SK-N-SH (cell line): ENCODE measurements at regions not wholly inside any gene's neighbourhood (a gene's known extent, or its start where the extent isn't known, plus 50 kb on each side); places are given as distances from the start of the nearest gene placed in this dataset.

Experiments used
- CTCF ChIA-PET: fragments of 300-600, 350-600 bp; formaldehyde crosslinking; extraction: SDS; loops from one replicate; lab custom pipeline; 2021; lab: Yijun Ruan, JAX
- POLR2A ChIA-PET: fragments of 350-600 bp; sonication (Branson Sonifier 250); formaldehyde crosslinking; extraction: SDS; loops from one replicate; lab custom pipeline; 2020; ENCODE audit warnings: antibody characterized with exemption, inconsistent platforms; lab: Yijun Ruan, JAX
- DNase-seq: peaks from one replicate; pipeline ENCODE4 v3.0.0; 2012
- H2AFZ ChIP-seq: fragments of 200-600 bp; sonication (generic); 2 replicates; pipeline ENCODE4 v1.8.1; 2016; ENCODE audit warnings: antibody characterized with exemption, mild to moderate bottlenecking, low read depth
- H3F3A ChIP-seq: fragments of 200-600 bp; sonication (generic); replicated peaks from 2 replicates; pipeline ENCODE3; 2016; ENCODE audit warnings: antibody characterized with exemption, mild to moderate bottlenecking; ENCODE audit not compliant: insufficient read depth
- H3K27ac ChIP-seq, 2 experiments: fragments of 200-500 bp in 1 of 2; fragments of 200-600 bp in 1 of 2; sonication (Bioruptor generic) in 1 of 2; sonication (generic), shearing (Covaris generic) in 1 of 2; 2 replicates each; pipeline versions ENCODE4 v1.5.1 to v1.6.1; 2014 to 2016; ENCODE audit warnings: low read depth in 2 of 2, inconsistent platforms in 1 of 2, low read length in 1 of 2, mild to moderate bottlenecking in 1 of 2, mixed read lengths in 1 of 2
- H3K27me3 ChIP-seq: fragments of 200-600 bp; sonication (generic), shearing (Covaris generic); 2 replicates; pipeline ENCODE4 v1.6.1; 2016; ENCODE audit warnings: mixed run types; ENCODE audit not compliant: insufficient read depth
- H3K36me3 ChIP-seq, 2 experiments: fragments of 200-500 bp in 1 of 2; fragments of 200-600 bp in 1 of 2; sonication (Bioruptor generic) in 1 of 2; sonication (generic) in 1 of 2; replicated peaks in 1 of 2; 2 replicates each; pipeline versions ENCODE3 to v1.5.1; 2014 to 2016; ENCODE audit warnings: low read length in 1 of 2, mild to moderate bottlenecking in 1 of 2; ENCODE audit not compliant: insufficient read depth in 2 of 2, control insufficient read depth in 1 of 2
- H3K4me1 ChIP-seq, 2 experiments: fragments of 200-500 bp in 1 of 2; fragments of 200-600 bp in 1 of 2; sonication (Bioruptor generic) in 1 of 2; sonication (generic), shearing (Covaris generic) in 1 of 2; 2 replicates each; pipeline versions ENCODE4 v1.5.1 to v1.6.1; 2014 to 2016; ENCODE audit warnings: low read depth in 1 of 2, low read length in 1 of 2, mixed run types in 1 of 2; ENCODE audit not compliant: insufficient read depth in 2 of 2, control insufficient read depth in 1 of 2
- H3K4me2 ChIP-seq: fragments of 200-600 bp; sonication (generic), shearing (Covaris generic); 2 replicates; pipeline ENCODE4 v1.6.1; 2017; ENCODE audit warnings: mixed run types
- H3K4me3 ChIP-seq, 2 experiments: fragments of 200-500 bp in 1 of 2; fragments of 200-600 bp in 1 of 2; sonication (Bioruptor generic) in 1 of 2; sonication (generic), shearing (Covaris generic) in 1 of 2; 2 replicates each; pipeline versions ENCODE4 v1.5.1 to v1.8.1; 2014 to 2016; ENCODE audit warnings: low read depth in 2 of 2, inconsistent platforms in 1 of 2, low read length in 1 of 2, mild to moderate bottlenecking in 1 of 2, mixed read lengths in 1 of 2, moderate library complexity in 1 of 2
- H3K79me2 ChIP-seq: fragments of 200-600 bp; sonication (generic); 2 replicates; pipeline ENCODE4 v1.8.1; 2017; ENCODE audit warnings: mild to moderate bottlenecking; ENCODE audit not compliant: insufficient read depth
- H3K9ac ChIP-seq: fragments of 200-600 bp; sonication (generic); 2 replicates; pipeline ENCODE4 v1.6.1; 2017; ENCODE audit warnings: mixed run types
- H3K9me2 ChIP-seq: fragments of 200-600 bp; sonication (generic); 2 replicates; pipeline ENCODE4 v1.6.1; 2017; ENCODE audit warnings: mixed run types
- H3K9me3 ChIP-seq: fragments of 200-600 bp; sonication (generic); 2 replicates; pipeline ENCODE4 v1.6.1; 2017; ENCODE audit warnings: mixed run types, mild to moderate bottlenecking, moderate library complexity
- H4K20me1 ChIP-seq: fragments of 200-600 bp; sonication (generic); 2 replicates; pipeline ENCODE4 v1.6.1; 2017; ENCODE audit warnings: mild to moderate bottlenecking, mixed run types; ENCODE audit not compliant: insufficient read depth
- CHD2 ChIP-seq: fragments of 150-350 bp; IDR thresholded peaks from 2 replicates; pipeline ENCODE4 v1.6.1; 2018; ENCODE audit warnings: low read length; ENCODE audit not compliant: partially characterized antibody
- ELF1 ChIP-seq: IDR thresholded peaks from 2 replicates; pipeline ENCODE4 v1.4.0; 2012
- EP300 ChIP-seq, 2 experiments: IDR thresholded peaks; 2 replicates each; pipeline versions ENCODE4 v1.4.0 to v1.6.1; 2012; ENCODE audit warnings: borderline replicate concordance in 1 of 2, low read depth in 1 of 2, low read length in 1 of 2
- EZH2phosphoT487 ChIP-seq: fragments of 200-600 bp; sonication (generic); IDR thresholded peaks from 2 replicates; pipeline ENCODE4 v1.6.1; 2017; ENCODE audit warnings: low read depth, mixed run types, mild to moderate bottlenecking, antibody characterized with exemption, moderate library complexity, borderline replicate concordance
- FOSL2 ChIP-seq: IDR thresholded peaks from 2 replicates; pipeline ENCODE4 v1.4.0; 2012; ENCODE audit warnings: low read depth, mild to moderate bottlenecking, moderate library complexity, borderline replicate concordance
- MXI1 ChIP-seq: IDR thresholded peaks from 2 replicates; pipeline ENCODE4 v1.6.1; 2012; ENCODE audit warnings: mild to moderate bottlenecking, low read depth, low read length, improper control_type of control experiment
- NFIC ChIP-seq: IDR thresholded peaks from 2 replicates; pipeline ENCODE4 v1.4.0; 2012; ENCODE audit warnings: borderline replicate concordance
- POLR2AphosphoS5 ChIP-seq: IDR thresholded peaks from 2 replicates; pipeline ENCODE4 v1.6.1; 2012; ENCODE audit warnings: low read depth, low read length
- RCOR1 ChIP-seq: fragments of 150-350 bp; IDR thresholded peaks from 2 replicates; pipeline ENCODE4 v1.6.1; 2017; ENCODE audit warnings: antibody characterized with exemption, low read length
- RFX5 ChIP-seq: IDR thresholded peaks from 2 replicates; pipeline ENCODE4 v1.6.1; 2012; ENCODE audit warnings: mild to moderate bottlenecking, improper control_type of control experiment, low read length
- RXRA ChIP-seq: IDR thresholded peaks from 2 replicates; pipeline ENCODE4 v1.4.0; 2012; ENCODE audit warnings: low read depth, mild to moderate bottlenecking, borderline replicate concordance
- SIN3A ChIP-seq: IDR thresholded peaks from 2 replicates; pipeline ENCODE4 v1.6.1; 2012; ENCODE audit warnings: low read depth, mild to moderate bottlenecking, low read length, moderate library complexity, borderline replicate concordance
- TCF12 ChIP-seq: IDR thresholded peaks from 2 replicates; pipeline ENCODE4 v1.4.0; 2012
- TEAD4 ChIP-seq: IDR thresholded peaks from 2 replicates; pipeline ENCODE4 v1.4.0; 2012; ENCODE audit warnings: mild to moderate bottlenecking, borderline replicate concordance; ENCODE audit not compliant: insufficient read depth
- YY1 ChIP-seq: IDR thresholded peaks from 2 replicates; pipeline ENCODE4 v1.4.0; 2012; ENCODE audit warnings: low read depth, mild to moderate bottlenecking
- WGBS: methylation state at CpG from one replicate; pipeline ENCODE4 v1.1.6; 2017; ENCODE audit warnings: low lambda C conversion rate; 5-methylcytosine and 5-hydroxymethylcytosine counted together
- TF ChIP-seq, protein P1 (sequence below): fragments of 200-600 bp; sonication (generic); IDR thresholded peaks from 2 replicates; pipeline ENCODE4 v1.6.1; 2017; ENCODE audit warnings: antibody characterized with exemption, mild to moderate bottlenecking, moderate library complexity
- TF ChIP-seq, protein P2 (sequence below): IDR thresholded peaks from 2 replicates; pipeline ENCODE4 v1.6.1; 2012; ENCODE audit warnings: mild to moderate bottlenecking, low read depth, low read length, moderate library complexity
- TF ChIP-seq, protein P3 (sequence below): fragments of 150-350 bp; IDR thresholded peaks from 2 replicates; pipeline ENCODE4 v1.6.1; 2017; ENCODE audit warnings: antibody characterized with exemption, low read length, low read depth, borderline replicate concordance
- TF ChIP-seq, protein P4 (sequence below): IDR thresholded peaks from 2 replicates; pipeline ENCODE4 v1.4.0; 2012; ENCODE audit warnings: low read depth, borderline replicate concordance
- TF ChIP-seq, protein P5 (sequence below): IDR thresholded peaks from 2 replicates; pipeline ENCODE4 v1.4.0; 2012; ENCODE audit warnings: low read depth

DNA sequence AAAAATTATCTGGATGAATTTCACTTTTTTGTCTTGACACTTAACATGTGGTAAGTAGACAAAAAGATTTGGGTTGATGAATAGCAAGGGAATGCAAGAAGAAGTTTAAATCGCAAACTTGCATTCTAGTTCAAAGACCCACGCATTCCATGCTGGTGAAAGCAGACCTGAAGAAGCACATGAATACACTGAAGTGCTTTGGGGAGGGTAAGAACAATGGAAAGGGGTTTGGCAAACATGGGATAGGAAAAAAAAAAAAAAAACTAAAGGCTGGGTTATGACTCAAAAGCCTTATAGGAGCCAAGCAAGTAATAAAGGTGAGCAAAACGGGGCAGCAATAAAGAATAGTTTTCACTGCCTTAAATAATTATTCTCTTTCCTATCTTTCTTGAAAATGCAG, 450.2 kb downstream of the LMO4 start:
- Histone ChIP-seq H3K4me2 (no peak overlapping the region), H3K9me2 (no peaks in the 10 kb centered on the region), H3K9ac (no peak overlapping the region)
- no peak for TF ChIP-seq ELF1
- no peak for TF ChIP-seq EP300 (IDR thresholded peaks at IDR 0.05; ENCODE audit: borderline replicate concordance in 1 of 2, low read depth in 1 of 2, low read length in 1 of 2)
- TF ChIP-seq, protein P1, sequence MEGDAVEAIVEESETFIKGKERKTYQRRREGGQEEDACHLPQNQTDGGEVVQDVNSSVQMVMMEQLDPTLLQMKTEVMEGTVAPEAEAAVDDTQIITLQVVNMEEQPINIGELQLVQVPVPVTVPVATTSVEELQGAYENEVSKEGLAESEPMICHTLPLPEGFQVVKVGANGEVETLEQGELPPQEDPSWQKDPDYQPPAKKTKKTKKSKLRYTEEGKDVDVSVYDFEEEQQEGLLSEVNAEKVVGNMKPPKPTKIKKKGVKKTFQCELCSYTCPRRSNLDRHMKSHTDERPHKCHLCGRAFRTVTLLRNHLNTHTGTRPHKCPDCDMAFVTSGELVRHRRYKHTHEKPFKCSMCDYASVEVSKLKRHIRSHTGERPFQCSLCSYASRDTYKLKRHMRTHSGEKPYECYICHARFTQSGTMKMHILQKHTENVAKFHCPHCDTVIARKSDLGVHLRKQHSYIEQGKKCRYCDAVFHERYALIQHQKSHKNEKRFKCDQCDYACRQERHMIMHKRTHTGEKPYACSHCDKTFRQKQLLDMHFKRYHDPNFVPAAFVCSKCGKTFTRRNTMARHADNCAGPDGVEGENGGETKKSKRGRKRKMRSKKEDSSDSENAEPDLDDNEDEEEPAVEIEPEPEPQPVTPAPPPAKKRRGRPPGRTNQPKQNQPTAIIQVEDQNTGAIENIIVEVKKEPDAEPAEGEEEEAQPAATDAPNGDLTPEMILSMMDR, result no peak
- no peak for TF ChIP-seq TCF12
- TF ChIP-seq, protein P2, sequence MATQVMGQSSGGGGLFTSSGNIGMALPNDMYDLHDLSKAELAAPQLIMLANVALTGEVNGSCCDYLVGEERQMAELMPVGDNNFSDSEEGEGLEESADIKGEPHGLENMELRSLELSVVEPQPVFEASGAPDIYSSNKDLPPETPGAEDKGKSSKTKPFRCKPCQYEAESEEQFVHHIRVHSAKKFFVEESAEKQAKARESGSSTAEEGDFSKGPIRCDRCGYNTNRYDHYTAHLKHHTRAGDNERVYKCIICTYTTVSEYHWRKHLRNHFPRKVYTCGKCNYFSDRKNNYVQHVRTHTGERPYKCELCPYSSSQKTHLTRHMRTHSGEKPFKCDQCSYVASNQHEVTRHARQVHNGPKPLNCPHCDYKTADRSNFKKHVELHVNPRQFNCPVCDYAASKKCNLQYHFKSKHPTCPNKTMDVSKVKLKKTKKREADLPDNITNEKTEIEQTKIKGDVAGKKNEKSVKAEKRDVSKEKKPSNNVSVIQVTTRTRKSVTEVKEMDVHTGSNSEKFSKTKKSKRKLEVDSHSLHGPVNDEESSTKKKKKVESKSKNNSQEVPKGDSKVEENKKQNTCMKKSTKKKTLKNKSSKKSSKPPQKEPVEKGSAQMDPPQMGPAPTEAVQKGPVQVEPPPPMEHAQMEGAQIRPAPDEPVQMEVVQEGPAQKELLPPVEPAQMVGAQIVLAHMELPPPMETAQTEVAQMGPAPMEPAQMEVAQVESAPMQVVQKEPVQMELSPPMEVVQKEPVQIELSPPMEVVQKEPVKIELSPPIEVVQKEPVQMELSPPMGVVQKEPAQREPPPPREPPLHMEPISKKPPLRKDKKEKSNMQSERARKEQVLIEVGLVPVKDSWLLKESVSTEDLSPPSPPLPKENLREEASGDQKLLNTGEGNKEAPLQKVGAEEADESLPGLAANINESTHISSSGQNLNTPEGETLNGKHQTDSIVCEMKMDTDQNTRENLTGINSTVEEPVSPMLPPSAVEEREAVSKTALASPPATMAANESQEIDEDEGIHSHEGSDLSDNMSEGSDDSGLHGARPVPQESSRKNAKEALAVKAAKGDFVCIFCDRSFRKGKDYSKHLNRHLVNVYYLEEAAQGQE, result no peak
- TF ChIP-seq POLR2AphosphoS5, result no peak
- TF ChIP-seq RFX5, result no peak
- TF ChIP-seq RXRA, result no peak
- TF ChIP-seq CHD2, result no peak
- no peak for TF ChIP-seq MXI1
- no peak for TF ChIP-seq RCOR1
- TF ChIP-seq SIN3A, result no peak
- no peak for TF ChIP-seq FOSL2
- TF ChIP-seq TEAD4, result no peak
- TF ChIP-seq NFIC, result no peak
- TF ChIP-seq YY1, result no peak
- TF ChIP-seq, protein P3, sequence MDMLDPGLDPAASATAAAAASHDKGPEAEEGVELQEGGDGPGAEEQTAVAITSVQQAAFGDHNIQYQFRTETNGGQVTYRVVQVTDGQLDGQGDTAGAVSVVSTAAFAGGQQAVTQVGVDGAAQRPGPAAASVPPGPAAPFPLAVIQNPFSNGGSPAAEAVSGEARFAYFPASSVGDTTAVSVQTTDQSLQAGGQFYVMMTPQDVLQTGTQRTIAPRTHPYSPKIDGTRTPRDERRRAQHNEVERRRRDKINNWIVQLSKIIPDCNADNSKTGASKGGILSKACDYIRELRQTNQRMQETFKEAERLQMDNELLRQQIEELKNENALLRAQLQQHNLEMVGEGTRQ, result no peak
- no peak for TF ChIP-seq EZH2phosphoT487
- TF ChIP-seq, protein P4, sequence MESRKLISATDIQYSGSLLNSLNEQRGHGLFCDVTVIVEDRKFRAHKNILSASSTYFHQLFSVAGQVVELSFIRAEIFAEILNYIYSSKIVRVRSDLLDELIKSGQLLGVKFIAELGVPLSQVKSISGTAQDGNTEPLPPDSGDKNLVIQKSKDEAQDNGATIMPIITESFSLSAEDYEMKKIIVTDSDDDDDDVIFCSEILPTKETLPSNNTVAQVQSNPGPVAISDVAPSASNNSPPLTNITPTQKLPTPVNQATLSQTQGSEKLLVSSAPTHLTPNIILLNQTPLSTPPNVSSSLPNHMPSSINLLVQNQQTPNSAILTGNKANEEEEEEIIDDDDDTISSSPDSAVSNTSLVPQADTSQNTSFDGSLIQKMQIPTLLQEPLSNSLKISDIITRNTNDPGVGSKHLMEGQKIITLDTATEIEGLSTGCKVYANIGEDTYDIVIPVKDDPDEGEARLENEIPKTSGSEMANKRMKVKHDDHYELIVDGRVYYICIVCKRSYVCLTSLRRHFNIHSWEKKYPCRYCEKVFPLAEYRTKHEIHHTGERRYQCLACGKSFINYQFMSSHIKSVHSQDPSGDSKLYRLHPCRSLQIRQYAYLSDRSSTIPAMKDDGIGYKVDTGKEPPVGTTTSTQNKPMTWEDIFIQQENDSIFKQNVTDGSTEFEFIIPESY, result no peak
- TF ChIP-seq, protein P5, sequence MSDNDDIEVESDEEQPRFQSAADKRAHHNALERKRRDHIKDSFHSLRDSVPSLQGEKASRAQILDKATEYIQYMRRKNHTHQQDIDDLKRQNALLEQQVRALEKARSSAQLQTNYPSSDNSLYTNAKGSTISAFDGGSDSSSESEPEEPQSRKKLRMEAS, result no peak
- TF ChIP-seq, all 33 proteins: peak for 0
- Histone ChIP-seq H3K27ac (no peak overlapping the region), H4K20me1 (no peaks in the 10 kb centered on the region), H3K4me1 (no peaks in the 10 kb centered on the region), H2AFZ (no peak overlapping the region; the same call in 1 of the 2 replicates), H3F3A (no peaks in the 10 kb centered on the region), H3K9me3 (no peaks in the 10 kb centered on the region), H3K79me2 (no peaks in the 10 kb centered on the region), H3K27me3 (no peaks in the 10 kb centered on the region), H3K36me3 (no peaks in the 10 kb centered on the region), H3K4me3 (no peak overlapping the region)
- ChIA-PET POLR2A (no interaction called here), CTCF (no interaction called here)
- no peak for DNase-seq
- 72% methylated on average over 3 of the region's 3 CpGs for WGBS
